ENCODE measurements at regions not wholly inside any gene's neighbourhood (a gene's known extent, or its start where the extent isn't known, plus 50 kb on each side); places are given as distances from the start of the nearest gene placed in this dataset.

GRCh38 chr2:15802657-15803542, 137.4 kb upstream of the MYCN start:
- Histone ChIP-seq H3K9ac (ENCODE audit: low read length) (no peak overlapping the region), H3K4me2 (ENCODE audit: low read length) (no peak overlapping the region), H2AK5ac (ENCODE audit: low read length) (no peak overlapping the region), H4K8ac (ENCODE audit: low read depth, low read length) (no peak overlapping the region), H3K79me1 (ENCODE audit: low read length) (peaks cover 5% of the 10 kb centered on the region), H3K9me3 (ENCODE audit: insufficient read depth, low read depth, low read length) (no peaks in the 10 kb centered on the region), H2BK120ac (ENCODE audit: insufficient read depth, low read length, poor library complexity) (no peak overlapping the region), H2BK5ac (ENCODE audit: low read depth, low read length, poor library complexity) (no peak overlapping the region), H2AFZ (ENCODE audit: insufficient read depth, low read length, poor library complexity) (no peak overlapping the region), H3K23ac (ENCODE audit: low read length) (no peak overlapping the region), H3K4ac (ENCODE audit: low read depth, low read length) (no peak overlapping the region), H4K12ac (ENCODE audit: low read depth, low read length) (no peak overlapping the region), H3K18ac (ENCODE audit: low read length) (no peak overlapping the region), H3K27me3 (ENCODE audit: insufficient read depth, low read length) (no peaks in the 10 kb centered on the region), H2BK12ac (ENCODE audit: low read length) (no peak overlapping the region), H3K4me1 (ENCODE audit: control insufficient read depth in 1 of 2, insufficient read depth in 2 of 2, low read length in 2 of 2) (peaks cover 10 to 16% of the 10 kb centered on the region in 2 experiments), H3K27ac (ENCODE audit: low read depth, low read length) (no peak overlapping the region), H4K91ac (ENCODE audit: low read depth, low read length) (no peak overlapping the region), H3K14ac (ENCODE audit: low read length) (no peak overlapping the region), H3K4me3 (ENCODE audit: low read depth, low read length) (no peak overlapping the region), H3K79me2 (ENCODE audit: control insufficient read depth, insufficient read depth, low read length, poor library complexity) (no peaks in the 10 kb centered on the region), H3K36me3 (ENCODE audit: control insufficient read depth in 1 of 2, insufficient read depth in 2 of 2, low read length in 2 of 2) (no peaks in the 10 kb centered on the region)
- WGBS (ENCODE audit: extremely low coverage, insufficient coverage, insufficient read length) = no CpG with 5 or more reads among the region's 10 CpGs
- no peak for DNase-seq

GRCh38 chr2:15803543-15804245, 136.7 kb upstream of the MYCN start:
- Histone ChIP-seq H3K9ac (ENCODE audit: low read length) (no peak overlapping the region), H2BK5ac (ENCODE audit: low read depth, low read length, poor library complexity) (no peak overlapping the region), H3K4me2 (ENCODE audit: low read length) (no peak overlapping the region), H4K8ac (ENCODE audit: low read depth, low read length) (no peak overlapping the region), H3K4ac (ENCODE audit: low read depth, low read length) (no peak overlapping the region), H3K9me3 (ENCODE audit: insufficient read depth, low read depth, low read length) (no peaks in the 10 kb centered on the region), H3K18ac (ENCODE audit: low read length) (no peak overlapping the region), H3K27ac (ENCODE audit: low read depth, low read length) (no peak overlapping the region), H2BK120ac (ENCODE audit: insufficient read depth, low read length, poor library complexity) (no peak overlapping the region), H3K23ac (ENCODE audit: low read length) (no peak overlapping the region), H2AFZ (ENCODE audit: insufficient read depth, low read length, poor library complexity) (no peak overlapping the region), H3K79me1 (ENCODE audit: low read length) (peaks cover 5% of the 10 kb centered on the region), H4K12ac (ENCODE audit: low read depth, low read length) (no peak overlapping the region), H2BK12ac (ENCODE audit: low read length) (no peak overlapping the region), H4K91ac (ENCODE audit: low read depth, low read length) (no peak overlapping the region), H3K36me3 (ENCODE audit: control insufficient read depth in 1 of 2, insufficient read depth in 2 of 2, low read length in 2 of 2) (no peaks in the 10 kb centered on the region), H3K4me1 (ENCODE audit: control insufficient read depth in 1 of 2, insufficient read depth in 2 of 2, low read length in 2 of 2) (peaks cover 15 to 20% of the 10 kb centered on the region in 2 experiments), H3K27me3 (ENCODE audit: insufficient read depth, low read length) (no peaks in the 10 kb centered on the region), H2AK5ac (ENCODE audit: low read length) (no peak overlapping the region), H3K79me2 (ENCODE audit: control insufficient read depth, insufficient read depth, low read length, poor library complexity) (no peaks in the 10 kb centered on the region), H3K4me3 (ENCODE audit: low read depth, low read length) (no peak overlapping the region), H3K14ac (ENCODE audit: low read length) (no peak overlapping the region)
- WGBS (ENCODE audit: extremely low coverage, insufficient coverage, insufficient read length) = no CpG with 5 or more reads among the region's 12 CpGs
- peak in 1 of 2 donors; percentile 34 for DNase-seq

- H2BK12ac ChIP-seq (ENCODE audit: low read length) = no peak overlapping the region
- H2BK120ac ChIP-seq (ENCODE audit: insufficient read depth, low read length, poor library complexity) = no peak overlapping the region
- H3K36me3 ChIP-seq (ENCODE audit: control insufficient read depth in 1 of 2, insufficient read depth in 2 of 2, low read length in 2 of 2) = no peaks in the 10 kb centered on the region
- H2AFZ ChIP-seq (ENCODE audit: insufficient read depth, low read length, poor library complexity) = no peak overlapping the region
- WGBS (ENCODE audit: extremely low coverage, insufficient coverage, insufficient read length) = no CpG with 5 or more reads among the region's 1 CpG
- no peaks in the 10 kb centered on the region for H3K9me3 ChIP-seq (ENCODE audit: insufficient read depth, low read depth, low read length)
- H3K4me2 ChIP-seq (ENCODE audit: low read length) = no peak overlapping the region
- no peaks in the 10 kb centered on the region for H3K79me2 ChIP-seq (ENCODE audit: control insufficient read depth, insufficient read depth, low read length, poor library complexity)
- H3K9ac ChIP-seq (ENCODE audit: low read length) = no peak overlapping the region
- H2AK5ac ChIP-seq (ENCODE audit: low read length) = no peak overlapping the region
- no peak overlapping the region for H3K18ac ChIP-seq (ENCODE audit: low read length)
- H3K4me3 ChIP-seq (ENCODE audit: low read depth, low read length) = no peak overlapping the region
- DNase-seq = no peak
- H4K12ac ChIP-seq (ENCODE audit: low read depth, low read length) = no peak overlapping the region
- H3K23ac ChIP-seq (ENCODE audit: low read length) = no peak overlapping the region
- no peak overlapping the region for H3K14ac ChIP-seq (ENCODE audit: low read length)
- H4K91ac ChIP-seq (ENCODE audit: low read depth, low read length) = no peak overlapping the region
- H3K79me1 ChIP-seq (ENCODE audit: low read length) = peaks cover 5% of the 10 kb centered on the region
- no peak overlapping the region for H3K4ac ChIP-seq (ENCODE audit: low read depth, low read length)
- peaks cover 15 to 20% of the 10 kb centered on the region in 2 experiments for H3K4me1 ChIP-seq (ENCODE audit: control insufficient read depth in 1 of 2, insufficient read depth in 2 of 2, low read length in 2 of 2)
- no peak overlapping the region for H2BK5ac ChIP-seq (ENCODE audit: low read depth, low read length, poor library complexity)
- no peak overlapping the region for H4K8ac ChIP-seq (ENCODE audit: low read depth, low read length)
- no peak overlapping the region for H3K27ac ChIP-seq (ENCODE audit: low read depth, low read length)
- no peaks in the 10 kb centered on the region for H3K27me3 ChIP-seq (ENCODE audit: insufficient read depth, low read length)
Observed at GRCh38 chr2:15804246-15804619, 136.1 kb upstream of the MYCN start.

GRCh38 chr2:15804691-15805090, 135.7 kb upstream of the MYCN start:
- Histone ChIP-seq H3K23ac (ENCODE audit: low read length) (no peak overlapping the region), H3K4me2 (ENCODE audit: low read length) (no peak overlapping the region), H2BK5ac (ENCODE audit: low read depth, low read length, poor library complexity) (no peak overlapping the region), H3K9me3 (ENCODE audit: insufficient read depth, low read depth, low read length) (no peaks in the 10 kb centered on the region), H4K12ac (ENCODE audit: low read depth, low read length) (no peak overlapping the region), H4K8ac (ENCODE audit: low read depth, low read length) (no peak overlapping the region), H2BK120ac (ENCODE audit: insufficient read depth, low read length, poor library complexity) (no peak overlapping the region), H3K36me3 (ENCODE audit: control insufficient read depth in 1 of 2, insufficient read depth in 2 of 2, low read length in 2 of 2) (no peaks in the 10 kb centered on the region), H3K79me2 (ENCODE audit: control insufficient read depth, insufficient read depth, low read length, poor library complexity) (no peaks in the 10 kb centered on the region), H3K27ac (ENCODE audit: low read depth, low read length) (no peak overlapping the region), H3K14ac (ENCODE audit: low read length) (no peak overlapping the region), H2AK5ac (ENCODE audit: low read length) (no peak overlapping the region), H3K4me3 (ENCODE audit: low read depth, low read length) (no peak overlapping the region), H2AFZ (ENCODE audit: insufficient read depth, low read length, poor library complexity) (no peak overlapping the region), H3K4ac (ENCODE audit: low read depth, low read length) (no peak overlapping the region), H3K79me1 (ENCODE audit: low read length) (peaks cover 7% of the 10 kb centered on the region), H3K4me1 (ENCODE audit: control insufficient read depth in 1 of 2, insufficient read depth in 2 of 2, low read length in 2 of 2) (peaks cover 18 to 21% of the 10 kb centered on the region in 2 experiments), H3K27me3 (ENCODE audit: insufficient read depth, low read length) (no peaks in the 10 kb centered on the region), H3K9ac (ENCODE audit: low read length) (no peak overlapping the region), H3K18ac (ENCODE audit: low read length) (no peak overlapping the region), H4K91ac (ENCODE audit: low read depth, low read length) (no peak overlapping the region), H2BK12ac (ENCODE audit: low read length) (no peak overlapping the region)
- no peak for DNase-seq
- WGBS (ENCODE audit: extremely low coverage, insufficient coverage, insufficient read length) = no CpG with 5 or more reads among the region's 2 CpGs

All from trophoblast cell (in vitro differentiated cells and primary cell).